SK-N-SH treated with all-trans-retinoic acid at 6 μM for 48 hours (cell line): ENCODE measurements at regions not wholly inside any gene's neighbourhood (a gene's known extent, or its start where the extent isn't known, plus 50 kb on each side); places are given as distances from the start of the nearest gene placed in this dataset.

Experiments used
- CREB5 ChIP-seq: fragments of 250-450 bp; sonication (Bioruptor Pico); IDR thresholded peaks from 2 replicates; pipeline ENCODE4 v1.5.1; 2020; ENCODE audit warnings: low read depth, mild to moderate bottlenecking, moderate library complexity
- OSR1 ChIP-seq: fragments of 250-450 bp; sonication (Bioruptor Pico); IDR thresholded peaks from 2 replicates; pipeline ENCODE4 v1.8.0; 2022; ENCODE audit warnings: moderate library complexity, mild to moderate bottlenecking, inconsistent platforms
- PATZ1 ChIP-seq: fragments of 250-450 bp; sonication (Bioruptor Pico); IDR thresholded peaks from 2 replicates; pipeline ENCODE4 v1.8.0; 2020; ENCODE audit warnings: mild to moderate bottlenecking, moderate library complexity, borderline replicate concordance
- POU6F1 ChIP-seq: fragments of 250-450 bp; sonication (Bioruptor Pico); IDR thresholded peaks from 2 replicates; pipeline ENCODE4 v1.8.0; 2021; ENCODE audit warnings: low read depth, mild to moderate bottlenecking, moderate library complexity, borderline replicate concordance
- PPARA ChIP-seq: fragments of 250-450 bp; sonication (Bioruptor Pico); IDR thresholded peaks from 2 replicates; pipeline ENCODE4 v1.5.0; 2020; ENCODE audit warnings: mild to moderate bottlenecking, borderline replicate concordance
- RARB ChIP-seq: fragments of 250-450 bp; sonication (Bioruptor Pico); IDR thresholded peaks from 2 replicates; pipeline ENCODE4 v1.8.0; 2021; ENCODE audit warnings: mild to moderate bottlenecking, moderate library complexity
- TCF4 ChIP-seq: fragments of 250-450 bp; sonication (Bioruptor Pico); IDR thresholded peaks from 2 replicates; pipeline ENCODE4 v1.8.0; 2021; ENCODE audit warnings: mild to moderate bottlenecking, moderate library complexity, borderline replicate concordance
- TSHZ2 ChIP-seq: fragments of 250-450 bp; sonication (Bioruptor Pico); IDR thresholded peaks from 2 replicates; pipeline ENCODE4 v1.5.0; 2020; ENCODE audit warnings: mild to moderate bottlenecking, moderate library complexity

GRCh38 chr12:46985816-46986215 is 93.6 kb upstream of the PCED1B start:
- TF ChIP-seq POU6F1 (CRISPR knock-in tag): no peak
- no peak for TF ChIP-seq RARB (CRISPR knock-in tag)
- no peak for TF ChIP-seq PATZ1 (CRISPR knock-in tag)
- no peak for TF ChIP-seq TCF4
- no peak for TF ChIP-seq CREB5 (CRISPR knock-in tag)
- no peak for TF ChIP-seq TSHZ2
- no peak for TF ChIP-seq PPARA (CRISPR knock-in tag)
- no peak for TF ChIP-seq OSR1 (CRISPR knock-in tag)
